GM19467 (cell line): ENCODE measurements at regions not wholly inside any gene's neighbourhood (a gene's known extent, or its start where the extent isn't known, plus 50 kb on each side); places are given as distances from the start of the nearest gene placed in this dataset.

Experiments
- ATAC-seq: cut with Tn5 transposase; IDR thresholded peaks from one replicate; pipeline ENCODE4 v1.9.1; 2021; ENCODE audit warnings: mild to moderate bottlenecking, moderate library complexity; ENCODE audit not compliant: unreplicated experiment

DNA sequence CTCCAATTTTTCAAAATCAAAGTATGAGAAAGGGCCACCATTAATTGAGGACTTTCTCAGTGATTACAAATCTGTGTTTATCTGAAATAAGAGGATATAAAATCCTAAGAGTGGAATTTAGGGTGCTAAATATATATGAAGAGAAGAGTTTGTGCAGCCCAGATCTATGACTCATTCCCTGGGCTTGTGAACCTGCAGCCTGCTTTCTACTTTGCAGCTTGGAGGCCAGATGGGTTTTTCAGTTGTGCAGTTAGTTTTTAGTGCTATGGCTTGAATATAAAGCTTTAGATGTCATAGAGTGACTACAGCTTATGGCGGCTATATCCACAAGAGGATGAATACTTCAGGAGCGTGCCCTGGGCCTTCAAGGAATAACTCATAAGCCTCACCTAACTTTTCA is 1391.1 kb downstream of the FSTL5 start:
- no peak for ATAC-seq

GRCh38 chr4:160795216-160795615 is 1368.6 kb downstream of the FSTL5 start:
- no peak for ATAC-seq

- ATAC-seq = no peak
These were observed 1355.6 kb downstream of the FSTL5 start for GRCh38 chr4:160808174-160808573.

- no peak for ATAC-seq
These were observed 1354.2 kb downstream of the FSTL5 start for GRCh38 chr4:160809576-160809975.

DNA sequence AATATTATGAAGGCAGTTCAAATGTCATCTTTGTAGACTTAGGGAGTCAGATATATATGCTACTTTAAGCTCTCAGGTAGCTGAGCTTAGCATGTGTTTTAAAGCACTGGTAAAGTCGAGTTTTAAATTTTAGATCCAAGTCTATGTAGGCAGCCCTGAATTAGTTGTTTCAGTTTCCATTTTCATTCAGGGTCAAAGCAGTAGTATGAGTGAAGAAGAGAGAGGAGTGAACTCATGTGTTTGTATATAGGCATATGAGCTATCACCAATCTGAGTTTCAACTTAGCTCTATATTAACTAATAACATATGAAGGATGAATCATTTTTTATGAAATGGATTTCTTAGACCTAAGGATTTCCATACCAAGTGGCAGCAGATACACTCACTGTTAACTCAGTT is 1353.4 kb downstream of the FSTL5 start:
- ATAC-seq = no peak

- no peak for ATAC-seq
These were observed 1352.9 kb downstream of the FSTL5 start for GRCh38 chr4:160810941-160811340.

DNA sequence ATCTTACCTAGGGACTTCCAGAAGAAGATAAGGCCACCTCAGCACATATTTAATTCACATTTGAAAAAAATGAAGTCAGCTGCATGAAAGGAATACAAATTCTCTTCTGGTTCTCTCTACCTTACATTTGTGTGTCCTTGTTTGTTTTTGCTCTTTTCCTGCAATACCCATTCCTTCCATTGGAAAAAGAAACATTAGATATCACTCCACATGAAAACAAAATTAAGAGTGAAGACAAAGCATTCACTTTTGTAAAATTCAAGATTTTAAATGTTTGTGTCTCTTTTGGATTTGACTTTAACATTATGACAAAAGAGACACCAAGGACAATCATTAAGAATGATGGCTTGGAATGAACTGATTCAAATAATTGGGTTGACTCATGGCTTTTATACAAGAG is 1351.8 kb downstream of the FSTL5 start:
- no peak for ATAC-seq

- no peak for ATAC-seq
These were observed 1349.1 kb downstream of the FSTL5 start for GRCh38 chr4:160814726-160815125.

- ATAC-seq = no peak
These were observed 1345.2 kb downstream of the FSTL5 start for GRCh38 chr4:160818571-160818970.

- ATAC-seq = no peak
These were observed 1344.0 kb downstream of the FSTL5 start for GRCh38 chr4:160819791-160820190.

GRCh38 chr4:160824481-160824880 is 1339.3 kb downstream of the FSTL5 start:
- no peak for ATAC-seq

DNA sequence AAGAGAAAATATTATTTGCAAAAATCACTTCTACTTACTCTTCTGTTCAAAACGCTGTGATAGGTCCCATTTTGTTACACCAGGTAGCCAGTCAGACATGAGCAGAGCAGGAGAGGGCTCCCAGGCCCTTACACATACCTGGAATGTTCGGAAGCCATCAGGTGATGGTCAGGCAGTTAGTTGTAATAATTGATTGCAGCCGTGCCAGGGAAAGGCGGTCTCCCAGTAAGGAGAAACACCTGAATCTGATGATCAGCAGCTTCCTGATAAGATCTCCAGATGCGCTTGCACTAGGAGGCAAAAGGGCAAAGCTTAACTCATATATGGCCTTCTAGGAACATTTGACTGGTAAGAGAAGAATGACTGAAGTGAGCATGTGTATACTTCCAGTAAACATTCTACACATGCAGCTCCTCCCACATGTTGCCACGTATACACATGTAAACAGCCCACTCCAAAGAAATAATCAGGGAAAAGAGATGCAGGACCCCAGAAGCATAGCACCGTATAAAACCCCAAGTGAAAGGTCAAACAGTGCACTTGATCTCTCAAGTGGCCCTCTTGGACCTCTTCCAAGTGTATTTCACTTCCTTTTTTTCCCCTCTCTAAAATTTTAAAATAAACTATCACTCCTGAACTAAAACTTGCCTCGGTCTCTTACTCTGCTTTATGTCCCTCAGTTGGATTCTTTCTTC is 1338.0 kb downstream of the FSTL5 start:
- no peak for ATAC-seq

DNA sequence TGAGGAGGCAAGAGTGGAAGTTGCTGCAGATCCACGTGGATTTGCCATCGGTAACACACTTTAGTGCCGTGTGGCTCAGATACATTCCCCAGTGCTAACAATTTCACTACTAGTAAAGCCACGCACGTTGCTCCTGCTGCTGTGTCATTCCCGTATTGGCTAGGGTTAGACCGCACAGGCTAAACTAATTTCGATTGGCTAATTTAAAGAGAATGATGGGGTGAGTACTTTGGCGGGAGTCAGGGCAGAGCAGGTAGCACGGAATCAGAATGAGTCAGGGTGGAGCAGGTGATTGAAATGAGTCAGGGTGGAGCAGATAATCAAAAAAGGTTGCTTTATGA is 1337.5 kb downstream of the FSTL5 start:
- no peak for ATAC-seq

GRCh38 chr4:160831165-160831922 is 1332.5 kb downstream of the FSTL5 start:
- no peak for ATAC-seq

GRCh38 chr4:160835789-160836188 is 1328.0 kb downstream of the FSTL5 start:
- no peak for ATAC-seq

- no peak for ATAC-seq
These were observed 1327.4 kb downstream of the FSTL5 start for GRCh38 chr4:160836431-160836830.

GRCh38 chr4:160846121-160846520 is 1317.7 kb downstream of the FSTL5 start:
- ATAC-seq = no peak

DNA sequence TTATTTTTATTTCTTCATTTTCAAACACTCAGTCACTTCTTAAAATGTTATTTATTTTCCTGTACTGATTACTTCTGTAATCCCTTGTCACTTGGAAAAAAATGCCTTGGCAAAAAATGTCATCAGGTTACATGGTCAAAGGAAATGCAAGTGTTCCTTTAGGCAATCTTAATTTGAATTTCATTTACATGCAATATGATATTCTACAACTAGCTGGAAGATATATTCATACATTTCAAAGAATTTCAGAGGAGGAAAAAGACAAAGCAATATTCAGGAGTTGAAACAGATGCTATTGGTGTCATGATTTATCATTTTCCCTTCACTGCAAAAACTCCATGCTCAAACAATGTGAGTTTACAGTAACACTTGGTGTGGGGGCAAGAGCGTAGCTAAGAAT is 1316.6 kb downstream of the FSTL5 start:
- ATAC-seq = no peak

DNA sequence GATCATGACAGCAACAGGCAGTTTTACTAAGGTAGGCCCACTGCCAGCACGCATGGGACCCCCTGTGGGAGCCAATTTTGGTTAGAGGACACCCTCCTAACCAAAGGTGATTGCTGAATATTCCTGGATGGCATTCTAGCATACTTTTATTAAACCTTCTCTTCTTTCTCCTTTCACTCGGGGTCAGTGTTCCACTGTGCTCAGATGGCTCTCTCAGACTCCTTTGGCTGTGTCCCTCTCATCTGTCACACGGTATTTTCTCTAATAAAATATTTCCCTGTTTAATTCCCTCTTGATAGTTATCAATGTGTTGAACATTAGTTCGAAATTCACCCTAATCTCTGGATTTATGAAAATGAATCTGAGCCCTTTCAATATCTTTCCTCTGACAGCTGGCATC is 1315.3 kb downstream of the FSTL5 start:
- no peak for ATAC-seq

DNA sequence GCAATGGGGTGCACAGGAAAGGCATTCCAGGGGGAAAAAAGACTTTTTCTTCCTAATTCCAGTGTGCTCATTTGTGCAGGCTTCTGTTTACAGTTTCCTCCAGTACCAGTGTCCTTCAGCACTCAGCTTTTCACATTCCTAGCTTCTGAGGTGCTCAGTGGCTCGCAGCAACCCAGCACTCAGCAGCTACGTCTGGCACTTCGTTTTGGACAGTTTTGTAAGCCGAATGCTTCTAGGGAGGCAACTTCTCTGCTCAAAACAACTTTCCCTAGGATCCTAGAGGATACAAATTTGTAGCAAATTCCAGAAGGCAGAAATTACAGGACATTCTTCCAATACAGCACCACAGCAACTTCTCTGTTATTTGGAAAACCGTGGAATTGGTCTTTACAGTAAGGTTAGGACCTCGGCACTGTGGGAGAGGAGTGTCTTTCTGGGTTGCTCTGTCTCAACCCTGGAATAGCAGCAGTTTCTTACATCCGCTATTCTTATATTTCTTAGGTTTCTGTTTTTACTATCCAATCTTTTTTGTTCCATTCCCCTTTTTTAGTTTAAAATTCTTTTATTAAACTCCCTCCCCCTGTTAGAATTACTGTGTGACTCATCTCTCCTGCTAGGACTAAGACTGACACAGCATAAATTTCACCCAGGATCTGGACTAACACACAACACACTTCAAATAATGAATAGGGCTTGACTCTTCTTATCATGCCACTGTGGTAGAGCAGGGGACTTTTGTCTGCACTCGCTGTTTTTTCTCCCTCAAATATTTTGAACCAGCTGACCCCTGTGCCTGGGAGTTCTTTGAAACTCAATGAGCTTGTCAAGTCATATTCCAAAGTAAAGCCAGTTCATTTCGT is 1314.7 kb downstream of the FSTL5 start:
- ATAC-seq = no peak

GRCh38 chr4:160864253-160864652 is 1299.5 kb downstream of the FSTL5 start:
- ATAC-seq = no peak

GRCh38 chr4:160869899-160870298 is 1293.9 kb downstream of the FSTL5 start:
- ATAC-seq = no peak
